MM.1S (cell line): ENCODE measurements at regions not wholly inside any gene's neighbourhood (a gene's known extent, or its start where the extent isn't known, plus 50 kb on each side); places are given as distances from the start of the nearest gene placed in this dataset.

Source experiments
- DNase-seq: peaks from one replicate; pipeline ENCODE4 v3.0.0-alpha.2; 2015
- H2AFZ ChIP-seq: fragments of 300-600 bp; sonication (generic); 2 replicates; pipeline ENCODE4 v1.6.0; 2016; ENCODE audit warnings: antibody characterized with exemption, low read length
- H3F3A ChIP-seq: fragments of 300-600 bp; sonication (generic); 2 replicates; pipeline ENCODE4 v1.6.1; 2016; ENCODE audit warnings: mild to moderate bottlenecking, antibody characterized with exemption, low read length, moderate library complexity, mixed read lengths; ENCODE audit not compliant: insufficient read depth
- H3K27ac ChIP-seq: fragments of 300-600 bp; sonication (generic); 2 replicates; pipeline ENCODE4 v1.5.1; 2016; ENCODE audit warnings: mild to moderate bottlenecking, low read length
- H3K27me3 ChIP-seq: fragments of 300-600 bp; sonication (generic); replicated peaks from 2 replicates; pipeline ENCODE4 v1.6.0; 2016; ENCODE audit warnings: low read length; ENCODE audit not compliant: insufficient read depth
- H3K36me3 ChIP-seq: fragments of 300-600 bp; sonication (generic); replicated peaks from 2 replicates; pipeline ENCODE4 v1.6.1; 2016; ENCODE audit warnings: mild to moderate bottlenecking, low read length, mixed read lengths; ENCODE audit not compliant: insufficient read depth
- H3K4me1 ChIP-seq: fragments of 300-600 bp; sonication (generic); 2 replicates; pipeline ENCODE4 v1.6.1; 2016; ENCODE audit warnings: low read length, mixed read lengths
- H3K4me2 ChIP-seq: fragments of 300-600 bp; sonication (generic); 2 replicates; pipeline ENCODE4 v1.6.0; 2016; ENCODE audit warnings: low read depth, low read length
- H3K4me3 ChIP-seq: fragments of 300-600 bp; sonication (generic); 2 replicates; pipeline ENCODE4 v1.5.1; 2016; ENCODE audit warnings: low read length, mixed read lengths
- H3K79me2 ChIP-seq: fragments of 300-600 bp; sonication (generic); 2 replicates; pipeline ENCODE4 v1.6.1; 2016; ENCODE audit warnings: mixed run types, low read length, mixed read lengths
- H3K9ac ChIP-seq: fragments of 300-600 bp; sonication (generic); 2 replicates; pipeline ENCODE4 v1.6.1; 2016; ENCODE audit warnings: low read length, mixed read lengths
- H3K9me2 ChIP-seq: fragments of 300-600 bp; sonication (generic); replicated peaks from 2 replicates; pipeline ENCODE4 v1.6.1; 2016; ENCODE audit warnings: mild to moderate bottlenecking, low read length, mixed read lengths; ENCODE audit not compliant: insufficient read depth
- H3K9me3 ChIP-seq: fragments of 300-600 bp; sonication (generic); replicated peaks from 2 replicates; pipeline ENCODE4 v1.6.1; 2016; ENCODE audit warnings: mild to moderate bottlenecking, low read length, mixed read lengths; ENCODE audit not compliant: insufficient read depth
- H4K20me1 ChIP-seq: fragments of 300-600 bp; sonication (generic); 2 replicates; pipeline ENCODE4 v1.6.1; 2016; ENCODE audit warnings: mild to moderate bottlenecking, low read length, moderate library complexity, mixed read lengths; ENCODE audit not compliant: insufficient read depth
- CTCF ChIP-seq: fragments of 300-600 bp; sonication (generic); IDR thresholded peaks from 2 replicates; pipeline ENCODE4 v1.5.1; 2016; ENCODE audit warnings: antibody characterized with exemption, low read length, mixed read lengths
- EZH2 ChIP-seq: fragments of 300-600 bp; sonication (generic); optimal IDR thresholded peaks from 2 replicates; pipeline ENCODE3; 2017; ENCODE audit warnings: low read depth, mild to moderate bottlenecking, antibody characterized with exemption, low read length, mixed read lengths
- EZH2phosphoT487 ChIP-seq: fragments of 300-600 bp; sonication (generic); IDR thresholded peaks from 2 replicates; pipeline ENCODE4 v1.6.1; 2018; ENCODE audit warnings: antibody characterized with exemption, low read length

DNA sequence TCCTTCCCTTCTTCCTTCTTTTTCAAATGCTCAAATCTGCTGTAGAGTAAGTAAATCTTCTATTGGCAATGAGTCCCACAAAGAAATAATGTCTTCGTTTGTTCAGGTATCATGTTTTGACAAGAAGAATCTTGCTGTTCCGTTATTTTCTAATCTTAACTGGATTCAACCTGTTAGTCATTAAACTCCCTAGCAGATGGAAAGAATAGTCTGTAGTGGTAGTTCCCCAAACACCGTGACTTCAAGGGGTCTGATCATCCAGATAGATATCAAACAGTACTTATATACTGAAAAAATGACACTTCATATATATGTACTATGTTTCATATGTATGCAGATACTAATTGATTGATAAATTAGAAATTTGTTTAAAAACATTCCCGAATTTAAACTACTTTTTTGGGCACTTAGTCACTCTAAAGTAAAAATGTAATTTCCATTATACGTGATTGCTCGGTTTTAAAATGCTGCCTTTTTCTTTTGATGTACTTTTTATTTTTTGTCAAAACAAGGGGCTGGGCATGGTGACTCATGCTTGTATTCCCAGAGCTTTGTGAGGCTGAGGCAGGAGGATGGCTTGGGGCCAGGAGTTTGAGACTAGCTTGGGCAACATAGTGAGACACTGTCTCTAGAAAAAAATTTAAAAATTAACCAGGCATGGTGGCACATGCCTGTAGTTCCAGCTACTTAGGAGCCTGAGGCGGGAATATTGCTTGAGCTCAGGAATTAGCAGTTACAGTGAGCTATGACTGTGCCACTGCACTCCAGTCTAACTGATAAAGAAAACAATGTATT lies 335.7 kb upstream of the SNX7 start:
- Histone ChIP-seq H3K9ac (no peak overlapping the region), H4K20me1 (no peaks in the 10 kb centered on the region), H3F3A (no peaks in the 10 kb centered on the region), H3K36me3 (no peaks in the 10 kb centered on the region), H3K9me2 (no peaks in the 10 kb centered on the region), H3K27me3 (no peaks in the 10 kb centered on the region), H3K4me1 (no peaks in the 10 kb centered on the region), H3K79me2 (no peaks in the 10 kb centered on the region), H3K4me2 (no peak overlapping the region), H3K4me3 (no peak overlapping the region), H3K27ac (no peak overlapping the region), H2AFZ (no peak overlapping the region), H3K9me3 (no peaks in the 10 kb centered on the region)
- DNase-seq = no peak
- no peak for TF ChIP-seq CTCF
- TF ChIP-seq EZH2phosphoT487 = no peak
- no peak for TF ChIP-seq EZH2

GRCh38 chr1:98323906-98324358 lies 337.6 kb upstream of the SNX7 start:
- Histone ChIP-seq H2AFZ (no peak overlapping the region), H3K27ac (no peak overlapping the region), H3K27me3 (no peaks in the 10 kb centered on the region), H3F3A (no peaks in the 10 kb centered on the region), H3K79me2 (no peaks in the 10 kb centered on the region), H3K9me3 (no peaks in the 10 kb centered on the region), H4K20me1 (no peaks in the 10 kb centered on the region), H3K4me3 (no peak overlapping the region), H3K4me1 (no peaks in the 10 kb centered on the region), H3K9me2 (no peaks in the 10 kb centered on the region), H3K9ac (no peak overlapping the region), H3K36me3 (no peaks in the 10 kb centered on the region), H3K4me2 (no peak overlapping the region)
- TF ChIP-seq EZH2phosphoT487 = no peak
- no peak for DNase-seq

DNA sequence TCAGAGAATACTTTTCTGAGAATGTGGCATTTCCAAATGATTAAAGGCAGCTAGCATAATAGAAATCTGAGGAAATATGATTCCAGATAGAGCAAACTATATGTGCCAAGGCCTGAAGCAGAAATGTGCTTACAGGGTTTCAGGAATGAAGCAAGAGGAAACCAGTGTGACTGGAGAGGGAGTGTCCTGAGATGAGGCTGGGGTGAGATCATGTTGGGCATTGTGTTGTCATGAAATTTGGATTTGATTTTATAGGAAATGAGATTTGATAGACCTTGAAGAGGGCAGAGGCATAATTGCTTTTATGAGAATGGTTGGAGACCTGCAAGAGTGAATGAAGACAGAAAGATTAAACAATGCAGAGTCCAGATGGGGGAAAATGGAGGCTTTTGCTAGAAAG lies 338.1 kb upstream of the SNX7 start:
- H3K9me3 ChIP-seq = no peaks in the 10 kb centered on the region
- no peaks in the 10 kb centered on the region for H3F3A ChIP-seq
- H3K4me3 ChIP-seq = no peak overlapping the region
- no peak overlapping the region for H3K27ac ChIP-seq
- no peak overlapping the region for H3K4me2 ChIP-seq
- H4K20me1 ChIP-seq = no peaks in the 10 kb centered on the region
- H3K79me2 ChIP-seq = no peaks in the 10 kb centered on the region
- H3K9ac ChIP-seq = no peak overlapping the region
- H3K9me2 ChIP-seq = no peaks in the 10 kb centered on the region
- no peaks in the 10 kb centered on the region for H3K4me1 ChIP-seq
- no peak overlapping the region for H2AFZ ChIP-seq
- no peak for DNase-seq
- TF ChIP-seq EZH2phosphoT487 = no peak
- no peak for TF ChIP-seq CTCF
- no peak for TF ChIP-seq EZH2
- no peaks in the 10 kb centered on the region for H3K27me3 ChIP-seq
- no peaks in the 10 kb centered on the region for H3K36me3 ChIP-seq

DNA sequence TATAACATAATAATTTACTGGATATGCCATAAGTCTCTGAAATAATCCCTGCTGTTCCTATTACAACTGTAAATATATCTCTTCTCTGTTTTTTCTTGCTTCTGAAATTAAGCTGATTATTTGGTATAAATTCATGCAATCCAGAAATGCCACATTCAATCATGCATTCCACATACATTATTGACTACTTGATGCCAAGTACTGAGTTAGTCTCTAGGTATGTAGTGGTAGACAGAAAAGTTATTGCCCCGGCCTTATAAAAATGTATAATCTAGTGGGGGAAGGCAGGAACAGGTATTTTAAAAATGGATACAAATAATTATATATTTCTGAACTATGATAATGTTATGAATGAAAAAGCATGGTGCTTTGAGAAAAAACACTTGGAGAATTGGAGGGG lies 338.6 kb upstream of the SNX7 start:
- no peaks in the 10 kb centered on the region for H3K9me2 ChIP-seq
- no peak for DNase-seq
- H3K4me2 ChIP-seq = no peak overlapping the region
- no peak for TF ChIP-seq CTCF
- TF ChIP-seq EZH2 = no peak
- no peak for TF ChIP-seq EZH2phosphoT487
- no peak overlapping the region for H2AFZ ChIP-seq
- no peaks in the 10 kb centered on the region for H3K4me1 ChIP-seq
- H3K9me3 ChIP-seq = no peaks in the 10 kb centered on the region
- H3K4me3 ChIP-seq = no peak overlapping the region
- no peaks in the 10 kb centered on the region for H3K36me3 ChIP-seq
- H3K27me3 ChIP-seq = no peaks in the 10 kb centered on the region
- no peak overlapping the region for H3K9ac ChIP-seq
- no peaks in the 10 kb centered on the region for H3K79me2 ChIP-seq
- H3F3A ChIP-seq = no peaks in the 10 kb centered on the region
- H4K20me1 ChIP-seq = no peaks in the 10 kb centered on the region
- H3K27ac ChIP-seq = no peak overlapping the region
